ENCODE measurements at regions not wholly inside any gene's neighbourhood (a gene's known extent, or its start where the extent isn't known, plus 50 kb on each side); places are given as distances from the start of the nearest gene placed in this dataset.

GRCh38 chr3:87442470-87442869 lies 166.1 kb upstream of the POU1F1 start:
- TF ChIP-seq CTCF (IDR thresholded peaks at IDR 0.05; ENCODE audit: low read depth, low read length), result no peak
- no peak for TF ChIP-seq EZH2phosphoT487 (IDR thresholded peaks at IDR 0.05; ENCODE audit: low read depth)

Measured in OCI-LY3 (cell line).